ENCODE measurements at regions not wholly inside any gene's neighbourhood (a gene's known extent, or its start where the extent isn't known, plus 50 kb on each side); places are given as distances from the start of the nearest gene placed in this dataset.

- TF ChIP-seq, protein P1, sequence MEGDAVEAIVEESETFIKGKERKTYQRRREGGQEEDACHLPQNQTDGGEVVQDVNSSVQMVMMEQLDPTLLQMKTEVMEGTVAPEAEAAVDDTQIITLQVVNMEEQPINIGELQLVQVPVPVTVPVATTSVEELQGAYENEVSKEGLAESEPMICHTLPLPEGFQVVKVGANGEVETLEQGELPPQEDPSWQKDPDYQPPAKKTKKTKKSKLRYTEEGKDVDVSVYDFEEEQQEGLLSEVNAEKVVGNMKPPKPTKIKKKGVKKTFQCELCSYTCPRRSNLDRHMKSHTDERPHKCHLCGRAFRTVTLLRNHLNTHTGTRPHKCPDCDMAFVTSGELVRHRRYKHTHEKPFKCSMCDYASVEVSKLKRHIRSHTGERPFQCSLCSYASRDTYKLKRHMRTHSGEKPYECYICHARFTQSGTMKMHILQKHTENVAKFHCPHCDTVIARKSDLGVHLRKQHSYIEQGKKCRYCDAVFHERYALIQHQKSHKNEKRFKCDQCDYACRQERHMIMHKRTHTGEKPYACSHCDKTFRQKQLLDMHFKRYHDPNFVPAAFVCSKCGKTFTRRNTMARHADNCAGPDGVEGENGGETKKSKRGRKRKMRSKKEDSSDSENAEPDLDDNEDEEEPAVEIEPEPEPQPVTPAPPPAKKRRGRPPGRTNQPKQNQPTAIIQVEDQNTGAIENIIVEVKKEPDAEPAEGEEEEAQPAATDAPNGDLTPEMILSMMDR (IDR thresholded peaks at IDR 0.05): no peak
- DNase-seq: no peak
- H3K36me3 Mint-ChIP-seq: no peaks in the 10 kb centered on the region
- Histone ChIP-seq H3K4me3 (replicated peaks in 1 of 3; ENCODE audit: low read depth in 2 of 3, low read length in 3 of 3) (no peak overlapping the region), H4K20me1 (ENCODE audit: insufficient read depth, low read length) (no peaks in the 10 kb centered on the region), H3K9ac (ENCODE audit: insufficient read depth, low read length, poor library complexity, severe bottlenecking) (no peak overlapping the region), H3K9me3 (replicated peaks in 1 of 2; ENCODE audit: control insufficient read depth in 1 of 2, insufficient read depth in 1 of 2, low read length in 2 of 2) (no peaks in the 10 kb centered on the region), H2AFZ (ENCODE audit: insufficient read depth, low read depth, low read length, poor library complexity, severe bottlenecking) (no peak overlapping the region), H3K36me3 (replicated peaks in 1 of 2; ENCODE audit: control insufficient read depth in 1 of 2, insufficient read depth in 2 of 2, low read length in 2 of 2) (no peaks in the 10 kb centered on the region), H3K27ac (ENCODE audit: low read depth in 1 of 2, low read length in 2 of 2) (no peak overlapping the region), H3K4me1 (ENCODE audit: control insufficient read depth in 1 of 2, insufficient read depth in 2 of 2, low read length in 2 of 2) (no peaks in the 10 kb centered on the region), H3K79me2 (ENCODE audit: insufficient read depth, low read length) (no peaks in the 10 kb centered on the region), H3K4me2 (replicated peaks; ENCODE audit: extremely low read depth, low read length, poor library complexity, severe bottlenecking) (no peak overlapping the region), H3K27me3 (ENCODE audit: control insufficient read depth in 2 of 2, insufficient read depth in 2 of 2, low read length in 2 of 2) (no peaks in the 10 kb centered on the region)
- WGBS (ENCODE audit: insufficient coverage): 33% methylated on average over 1 of the region's 6 CpGs
- H3K9me3 Mint-ChIP-seq: peaks cover 0 to 3% (median 0%) of the 10 kb centered on the region in 7 donors
- no peak overlapping the region for H3K4me3 Mint-ChIP-seq
- H3K27me3 Mint-ChIP-seq (ENCODE audit: low read depth in 3 of 3): peaks cover 0 to 1% (median under 1%) of the 10 kb centered on the region in 3 donors
- H3K4me1 Mint-ChIP-seq: no peaks in the 10 kb centered on the region
- intact Hi-C loops (cut with micrococcal nuclease): no loop called here
- H3K27ac Mint-ChIP-seq: no peak overlapping the region
These were observed 256.7 kb upstream of the KCNH8 start for GRCh38 chr3:18891641-18892040.

DNA sequence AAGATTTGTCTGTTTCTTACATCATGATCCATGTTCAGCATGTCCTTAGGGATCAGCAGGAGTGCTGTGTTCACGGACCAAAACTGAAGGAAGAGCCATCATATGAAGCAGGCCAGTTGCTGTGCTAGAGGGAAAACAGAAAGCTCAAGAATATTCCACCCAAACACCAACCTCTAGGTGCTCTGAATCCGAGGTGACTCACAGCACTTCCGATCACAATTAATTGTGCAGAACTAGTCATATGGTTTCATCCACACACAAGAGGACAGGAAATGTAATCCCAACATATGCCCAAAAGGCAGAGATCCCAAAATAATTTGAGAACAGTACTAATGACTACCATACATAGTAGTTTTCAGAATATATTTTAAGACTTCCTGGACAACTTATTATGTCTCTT lies 257.9 kb upstream of the KCNH8 start:
- H3K9ac ChIP-seq (ENCODE audit: insufficient read depth, low read length, poor library complexity, severe bottlenecking): no peak overlapping the region
- H3K4me3 ChIP-seq (replicated peaks in 1 of 3; ENCODE audit: low read depth in 2 of 3, low read length in 3 of 3): no peak overlapping the region
- Mint-ChIP-seq H3K36me3 (no peaks in the 10 kb centered on the region), H3K27ac (no peak overlapping the region), H3K27me3 (ENCODE audit: low read depth in 3 of 3) (peaks cover 0 to 1% (median 1%) of the 10 kb centered on the region in 3 donors), H3K4me3 (no peak overlapping the region), H3K9me3 (peaks cover 0 to 3% (median 0%) of the 10 kb centered on the region in 7 donors), H3K4me1 (no peaks in the 10 kb centered on the region)
- no peaks in the 10 kb centered on the region for H4K20me1 ChIP-seq (ENCODE audit: insufficient read depth, low read length)
- H3K9me3 ChIP-seq (replicated peaks in 1 of 2; ENCODE audit: control insufficient read depth in 1 of 2, insufficient read depth in 1 of 2, low read length in 2 of 2): no peaks in the 10 kb centered on the region
- H3K36me3 ChIP-seq (replicated peaks in 1 of 2; ENCODE audit: control insufficient read depth in 1 of 2, insufficient read depth in 2 of 2, low read length in 2 of 2): no peaks in the 10 kb centered on the region
- intact Hi-C loops (cut with micrococcal nuclease): no loop called here
- H2AFZ ChIP-seq (ENCODE audit: insufficient read depth, low read depth, low read length, poor library complexity, severe bottlenecking): no peak overlapping the region
- no peak for DNase-seq
- H3K4me1 ChIP-seq (ENCODE audit: control insufficient read depth in 1 of 2, insufficient read depth in 2 of 2, low read length in 2 of 2): no peaks in the 10 kb centered on the region
- no peak overlapping the region for H3K27ac ChIP-seq (ENCODE audit: low read depth in 1 of 2, low read length in 2 of 2)
- H3K4me2 ChIP-seq (replicated peaks; ENCODE audit: extremely low read depth, low read length, poor library complexity, severe bottlenecking): no peak overlapping the region
- H3K27me3 ChIP-seq (ENCODE audit: control insufficient read depth in 2 of 2, insufficient read depth in 2 of 2, low read length in 2 of 2): no peaks in the 10 kb centered on the region
- no peaks in the 10 kb centered on the region for H3K79me2 ChIP-seq (ENCODE audit: insufficient read depth, low read length)
- WGBS (ENCODE audit: insufficient coverage): 100% methylated on average over 1 of the region's 3 CpGs
- TF ChIP-seq, protein P1 (IDR thresholded peaks at IDR 0.05): no peak
